Fibroblast of lung (primary cell): ENCODE measurements at regions not wholly inside any gene's neighbourhood (a gene's known extent, or its start where the extent isn't known, plus 50 kb on each side); places are given as distances from the start of the nearest gene placed in this dataset.

Experiments
- DNase-seq, 2 donors: peaks; one replicate each; pipeline versions ENCODE4 v3.0.0 to v3.0.0-alpha.2; 2010; ENCODE audit warnings: low read depth in 2 of 2
- H2AFZ ChIP-seq: 2 replicates; pipeline ENCODE4 v1.5.1; 2012; ENCODE audit warnings: low read length, control low read depth, inconsistent platforms
- H3K27ac ChIP-seq: 2 replicates; pipeline ENCODE4 v1.5.1; 2011; ENCODE audit warnings: low read length, control low read depth; ENCODE audit not compliant: insufficient read depth
- H3K27me3 ChIP-seq: 2 replicates; pipeline ENCODE4 v1.5.1; 2011; ENCODE audit warnings: mild to moderate bottlenecking, low read length; ENCODE audit not compliant: control insufficient read depth, insufficient read depth
- H3K36me3 ChIP-seq: 2 replicates; pipeline ENCODE4 v1.5.1; 2011; ENCODE audit warnings: low read length; ENCODE audit not compliant: control insufficient read depth, insufficient read depth
- H3K4me1 ChIP-seq: 2 replicates; pipeline ENCODE4 v1.5.1; 2011; ENCODE audit warnings: low read length; ENCODE audit not compliant: control insufficient read depth, insufficient read depth; ENCODE audit errors: extremely low read depth
- H3K4me2 ChIP-seq: 2 replicates; pipeline ENCODE4 v1.5.1; 2011; ENCODE audit warnings: low read length, control low read depth; ENCODE audit not compliant: insufficient read depth; ENCODE audit errors: extremely low read depth
- H3K4me3 ChIP-seq, 4 experiments: fragments of 200-600 bp in 1 of 4; sonication (generic) in 1 of 4; replicated peaks in 1 of 4; 2 replicates each; pipeline ENCODE4 v1.5.1; 2011 to 2016; ENCODE audit warnings: low read length in 4 of 4, low read depth in 3 of 4, mild to moderate bottlenecking in 3 of 4, control low read depth in 2 of 4, inconsistent platforms in 1 of 4, mixed read lengths in 1 of 4; ENCODE audit not compliant: insufficient read depth in 1 of 4; ENCODE audit errors: control extremely low read depth in 1 of 4
- H3K79me2 ChIP-seq: 2 replicates; pipeline ENCODE4 v1.5.1; 2012; ENCODE audit warnings: mild to moderate bottlenecking, low read length, inconsistent platforms; ENCODE audit not compliant: control insufficient read depth, insufficient read depth
- H3K9ac ChIP-seq: 2 replicates; pipeline ENCODE4 v1.5.1; 2011; ENCODE audit warnings: mild to moderate bottlenecking, low read length, control low read depth; ENCODE audit not compliant: insufficient read depth
- H3K9me3 ChIP-seq: 2 replicates; pipeline ENCODE4 v1.5.1; 2012; ENCODE audit warnings: low read depth, low read length; ENCODE audit not compliant: control insufficient read depth, insufficient read depth
- H4K20me1 ChIP-seq: 2 replicates; pipeline ENCODE4 v1.5.1; 2011; ENCODE audit warnings: low read length; ENCODE audit not compliant: control insufficient read depth, insufficient read depth; ENCODE audit errors: extremely low read depth
- CTCF ChIP-seq, 2 donors: IDR thresholded peaks in 1 of 2; conservative IDR thresholded peaks in 1 of 2; 1 replicate in 1 of 2; 2 replicates in 1 of 2; pipeline ENCODE4 v1.5.1; 2011 to 2012; ENCODE audit warnings: low read length in 2 of 2, control low read depth in 1 of 2, inconsistent platforms in 1 of 2, low read depth in 1 of 2, mild to moderate bottlenecking in 1 of 2
- EZH2 ChIP-seq: IDR thresholded peaks from 2 replicates; pipeline ENCODE4 v1.5.1; 2012; ENCODE audit warnings: low read length, control low read depth, mild to moderate bottlenecking; ENCODE audit errors: missing control alignments

DNA sequence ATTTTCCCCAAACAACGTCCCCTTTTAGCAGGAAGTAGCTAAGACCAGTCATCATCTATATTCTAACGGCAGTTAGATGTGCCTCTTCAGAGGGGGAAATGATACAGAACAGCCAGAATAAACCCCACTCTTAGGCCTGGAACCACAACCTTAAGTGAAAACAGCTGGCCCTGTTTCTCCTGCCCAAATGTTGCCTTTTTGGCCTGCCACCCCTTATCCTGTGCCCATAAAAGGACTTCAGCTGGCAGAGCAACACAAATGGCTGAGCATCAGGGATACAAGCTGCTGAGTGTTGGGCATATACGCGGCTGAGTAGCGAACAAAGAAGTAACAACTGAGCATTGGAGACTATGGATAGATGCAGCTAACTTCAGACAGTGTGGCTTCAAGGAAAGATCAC is 1491.4 kb downstream of the LRRC4C start:
- Histone ChIP-seq H3K27me3 (no peaks in the 10 kb centered on the region), H3K79me2 (no peaks in the 10 kb centered on the region), H3K9ac (no peak overlapping the region), H3K4me1 (no peaks in the 10 kb centered on the region), H3K4me3 (no peak overlapping the region), H3K36me3 (no peaks in the 10 kb centered on the region), H3K9me3 (no peaks in the 10 kb centered on the region), H2AFZ (no peak overlapping the region), H4K20me1 (no peaks in the 10 kb centered on the region), H3K4me2 (no peak overlapping the region), H3K27ac (no peak overlapping the region)
- no peak for TF ChIP-seq CTCF (conservative IDR thresholded peaks at IDR 0.05 in 1 of 2, IDR thresholded peaks at IDR 0.05 in 1 of 2; ENCODE audit: low read depth in 1 of 2, low read length in 2 of 2)
- TF ChIP-seq EZH2, result no peak
- no peak for DNase-seq

DNA sequence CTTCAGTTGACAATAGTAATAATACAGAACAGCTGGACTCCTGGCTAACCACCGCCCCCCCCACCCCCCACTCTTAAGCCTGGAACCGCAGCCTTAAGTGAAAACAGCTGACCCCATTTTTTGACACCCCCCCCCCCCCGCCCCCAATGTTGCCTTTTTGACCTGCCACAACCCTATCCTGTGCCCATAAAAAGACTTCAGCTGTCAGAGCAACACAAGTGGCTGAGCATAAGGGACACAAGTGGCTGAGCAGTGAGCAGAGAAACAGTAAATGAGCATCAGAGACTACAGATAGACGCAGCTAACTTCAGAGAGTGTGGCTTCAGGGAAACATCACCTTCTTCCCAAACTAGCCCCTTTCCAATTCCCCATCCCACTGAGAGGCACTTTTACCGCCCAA is 1493.8 kb downstream of the LRRC4C start:
- no peak overlapping the region for H3K27ac ChIP-seq
- no peak overlapping the region for H3K4me2 ChIP-seq
- no peaks in the 10 kb centered on the region for H3K36me3 ChIP-seq
- H3K9me3 ChIP-seq, result no peaks in the 10 kb centered on the region
- H3K27me3 ChIP-seq, result no peaks in the 10 kb centered on the region
- H3K4me1 ChIP-seq, result no peaks in the 10 kb centered on the region
- no peak for DNase-seq
- H2AFZ ChIP-seq, result no peak overlapping the region
- TF ChIP-seq CTCF (conservative IDR thresholded peaks at IDR 0.05 in 1 of 2, IDR thresholded peaks at IDR 0.05 in 1 of 2; ENCODE audit: low read depth in 1 of 2, low read length in 2 of 2) (no peak), EZH2 (no peak)
- no peak overlapping the region for H3K9ac ChIP-seq
- no peak overlapping the region for H3K4me3 ChIP-seq
- H3K79me2 ChIP-seq, result no peaks in the 10 kb centered on the region
- no peaks in the 10 kb centered on the region for H4K20me1 ChIP-seq

DNA sequence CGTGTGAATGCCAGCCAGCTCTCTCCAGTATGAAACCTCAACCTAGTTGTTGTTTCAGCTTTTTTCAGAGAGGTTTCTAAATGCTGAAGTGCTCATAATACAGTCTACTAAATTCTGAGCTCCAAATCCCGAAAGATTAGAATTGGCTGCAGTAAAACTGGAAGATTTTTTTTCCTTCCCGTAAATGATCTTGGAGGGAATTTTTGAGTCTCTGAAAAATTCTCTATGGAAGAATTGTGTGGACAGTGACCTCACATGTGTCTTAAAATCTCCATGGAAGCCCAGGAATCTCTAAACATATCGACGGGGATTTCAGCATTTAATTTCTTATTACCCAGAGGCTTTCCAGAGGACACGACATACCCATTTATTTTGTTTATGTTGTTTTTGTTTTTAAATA is 1499.2 kb downstream of the LRRC4C start:
- no peaks in the 10 kb centered on the region for H4K20me1 ChIP-seq
- no peak overlapping the region for H3K4me3 ChIP-seq
- H3K27ac ChIP-seq, result no peak overlapping the region
- no peak overlapping the region for H2AFZ ChIP-seq
- no peaks in the 10 kb centered on the region for H3K9me3 ChIP-seq
- no peaks in the 10 kb centered on the region for H3K36me3 ChIP-seq
- no peaks in the 10 kb centered on the region for H3K79me2 ChIP-seq
- H3K27me3 ChIP-seq, result no peaks in the 10 kb centered on the region
- DNase-seq, result no peak
- H3K4me2 ChIP-seq, result no peak overlapping the region
- no peak overlapping the region for H3K9ac ChIP-seq
- H3K4me1 ChIP-seq, result no peaks in the 10 kb centered on the region
- TF ChIP-seq EZH2, result no peak
- no peak for TF ChIP-seq CTCF (conservative IDR thresholded peaks at IDR 0.05 in 1 of 2, IDR thresholded peaks at IDR 0.05 in 1 of 2; ENCODE audit: low read depth in 1 of 2, low read length in 2 of 2)
